NCI-H446 treated with DMSO at 0.1 percent for 48 hours (cell line): ENCODE measurements at regions not wholly inside any gene's neighbourhood (a gene's known extent, or its start where the extent isn't known, plus 50 kb on each side); places are given as distances from the start of the nearest gene placed in this dataset.
A peak's percentile ranks its signal among the peaks of the same experiment; 100 is the strongest.

Experiments
- DNase-seq: peaks from one replicate; lab custom pipeline; 2025; lab: John Stamatoyannopoulos, UW

GRCh38 chr14:41404126-41404525 lies 202.6 kb upstream of the LRFN5 start:
- DNase-seq = no peak

- DNase-seq = no peak
Measured at GRCh38 chr14:41403360-41403759, 203.3 kb upstream of the LRFN5 start.

- DNase-seq = peak; percentile 28
Measured at GRCh38 chr14:41397926-41398325, 208.8 kb upstream of the LRFN5 start.

- DNase-seq = no peak
Measured at GRCh38 chr14:41393512-41393911, 213.2 kb upstream of the LRFN5 start.

GRCh38 chr14:41392226-41392625 lies 214.4 kb upstream of the LRFN5 start:
- DNase-seq = no peak

- DNase-seq = no peak
Measured at GRCh38 chr14:41389355-41389754, 217.3 kb upstream of the LRFN5 start.

GRCh38 chr14:41385797-41386196 lies 220.9 kb upstream of the LRFN5 start:
- DNase-seq = no peak

- DNase-seq = no peak
Measured at GRCh38 chr14:41380017-41380416, 226.7 kb upstream of the LRFN5 start.

GRCh38 chr14:41378526-41378925 lies 228.2 kb upstream of the LRFN5 start:
- no peak for DNase-seq

- no peak for DNase-seq
Measured at GRCh38 chr14:41377932-41378331, 228.7 kb upstream of the LRFN5 start.

GRCh38 chr14:41374092-41374491 lies 232.6 kb upstream of the LRFN5 start:
- no peak for DNase-seq

- no peak for DNase-seq
Measured at GRCh38 chr14:41362139-41362538, 244.5 kb upstream of the LRFN5 start.

- no peak for DNase-seq
Measured at GRCh38 chr14:41360126-41360525, 246.6 kb upstream of the LRFN5 start.

GRCh38 chr14:41355866-41356265 lies 250.8 kb upstream of the LRFN5 start:
- no peak for DNase-seq

- DNase-seq = no peak
Measured at GRCh38 chr14:41350476-41350875, 256.2 kb upstream of the LRFN5 start.

GRCh38 chr14:41349289-41349910 lies 257.3 kb upstream of the LRFN5 start:
- DNase-seq = no peak

GRCh38 chr14:41343857-41344256 lies 262.8 kb upstream of the LRFN5 start:
- DNase-seq = peak; percentile 14

GRCh38 chr14:41313196-41313595 lies 293.5 kb upstream of the LRFN5 start:
- DNase-seq = no peak

GRCh38 chr14:41303506-41303905 lies 303.2 kb upstream of the LRFN5 start:
- no peak for DNase-seq

GRCh38 chr14:41302776-41303175 lies 303.9 kb upstream of the LRFN5 start:
- peak; percentile 9 for DNase-seq

GRCh38 chr14:41299924-41300323 lies 306.8 kb upstream of the LRFN5 start:
- no peak for DNase-seq

GRCh38 chr14:41298328-41298690 lies 308.4 kb upstream of the LRFN5 start:
- DNase-seq = no peak

GRCh38 chr14:41297576-41298327 lies 308.9 kb upstream of the LRFN5 start:
- DNase-seq = no peak

GRCh38 chr14:41295734-41296133 lies 310.9 kb upstream of the LRFN5 start:
- DNase-seq = no peak
